ENCODE measurements at regions not wholly inside any gene's neighbourhood (a gene's known extent, or its start where the extent isn't known, plus 50 kb on each side); places are given as distances from the start of the nearest gene placed in this dataset.

- intact Hi-C loops (cut with micrococcal nuclease), result no loop called here
- no peak overlapping the region for H3K4me2 ChIP-seq (ENCODE audit: insufficient read depth, low read length)
- CTCF ChIA-PET, result interaction anchor here (1.1 kb wide), 1 partner anchor 173 kb away, joined by 3 read pairs; no protein-coding TSS in a partner anchor
- no peaks in the 10 kb centered on the region for H3K9me1 ChIP-seq (replicated peaks; ENCODE audit: control insufficient read depth, extremely low read depth, insufficient read depth, low read length)
- no peaks in the 10 kb centered on the region for H3K27me3 ChIP-seq (ENCODE audit: control insufficient read depth in 2 of 2, insufficient read depth in 2 of 2, low read length in 2 of 2)
- no peaks in the 10 kb centered on the region for H4K20me1 ChIP-seq (replicated peaks; ENCODE audit: control insufficient read depth, extremely low read depth, insufficient read depth, low read length)
- DNase-seq (ENCODE audit: low read depth, low spot score) (no peak), FAIRE-seq (no peak)
- dilution Hi-C loops (cut with MboI; ENCODE audit: extremely low pct_ligation_motif_present, low sequenced_read_pairs), result no loop called here
- no peak overlapping the region for H3K9ac ChIP-seq (replicated peaks; ENCODE audit: extremely low read depth, insufficient read depth, low read length)
- no TSS peak for BruUV-seq (replicated peaks)
- POLR2A ChIA-PET, result no interaction called here
- no peak overlapping the region for H3K4me3 ChIP-seq (replicated peaks in 1 of 3; ENCODE audit: insufficient read depth in 1 of 3, low read depth in 1 of 3, low read length in 3 of 3)
- H3K36me3 ChIP-seq (ENCODE audit: control insufficient read depth in 2 of 2, extremely low read depth in 1 of 2, insufficient read depth in 2 of 2, low read length in 2 of 2), result no peaks in the 10 kb centered on the region
- no peaks in the 10 kb centered on the region for H3K79me2 ChIP-seq (ENCODE audit: control insufficient read depth, insufficient read depth, low read length)
- no peak overlapping the region for H2AFZ ChIP-seq (ENCODE audit: low read depth, low read length)
- no peaks in the 10 kb centered on the region for H3K9me3 ChIP-seq (replicated peaks; ENCODE audit: control insufficient read depth, insufficient read depth, low read length)
- H3K27ac ChIP-seq (ENCODE audit: insufficient read depth, low read depth, low read length), result no peak overlapping the region
- peaks cover 5% of the 10 kb centered on the region for H3K4me1 ChIP-seq (ENCODE audit: control insufficient read depth, extremely low read depth, insufficient read depth, low read length)
- TF ChIP-seq JUN (IDR thresholded peaks at IDR 0.05; ENCODE audit: borderline replicate concordance, insufficient read depth, insufficient read length, low read depth), result no peak
- no peak for TF ChIP-seq MYC (IDR thresholded peaks at IDR 0.05; ENCODE audit: low read depth, low read length)
- TF ChIP-seq MAX (IDR thresholded peaks at IDR 0.05; ENCODE audit: insufficient read depth, insufficient read length), result no peak
- TF ChIP-seq FOS (IDR thresholded peaks at IDR 0.05; ENCODE audit: borderline replicate concordance, insufficient read depth, low read length), result no peak
- no peak for TF ChIP-seq POLR2AphosphoS5 (IDR thresholded peaks at IDR 0.05; ENCODE audit: insufficient read depth, low read depth, low read length)
- no peak for TF ChIP-seq CTCF (IDR thresholded peaks at IDR 0.05; ENCODE audit: extremely low read depth in 1 of 2, insufficient read depth in 1 of 2, low read depth in 1 of 2, low read length in 2 of 2)
- TF ChIP-seq POLR2A (IDR thresholded peaks at IDR 0.05; ENCODE audit: low read depth, low read length), result no peak
- no peak for TF ChIP-seq GATA2 (IDR thresholded peaks at IDR 0.05; ENCODE audit: insufficient read depth, insufficient read length, low read depth, low read length)
- no peak for TF ChIP-seq EZH2 (IDR thresholded peaks at IDR 0.05; ENCODE audit: borderline replicate concordance, low read depth, low read length, severe bottlenecking)
Measured at GRCh38 chr14:51568366-51568765, 83.3 kb upstream of the FRMD6 start.

Measured in endothelial cell of umbilical vein (primary cell).